PC-9 (cell line): ENCODE measurements at regions not wholly inside any gene's neighbourhood (a gene's known extent, or its start where the extent isn't known, plus 50 kb on each side); places are given as distances from the start of the nearest gene placed in this dataset.

Source experiments
- BruUV-seq: library from RNA; stranded (reverse); fragments of 400-500 nt; replicated peaks from 2 replicates; lab custom pipeline; 2021; lab: Mats Ljungman, UMichigan
- CTCF ChIA-PET: fragments of 300-600 bp; sonication (Branson Sonifier 250); formaldehyde crosslinking; loops from one replicate; lab custom pipeline; 2022; ENCODE audit warnings: antibody characterized with exemption; lab: Charles Lee
- POLR2A ChIA-PET: fragments of 300-600 bp; sonication (Branson Sonifier 250); formaldehyde crosslinking; loops from one replicate; lab custom pipeline; 2022; ENCODE audit warnings: antibody characterized with exemption; ENCODE audit not compliant: unreplicated experiment; lab: Charles Lee
- DNase-seq, 2 experiments: peaks; one replicate each; pipeline versions ENCODE4 v3.0.0 to v3.0.0-alpha.2; 2015 to 2022; ENCODE audit warnings: mixed read lengths in 1 of 2
- H2AFZ ChIP-seq: fragments of 200-600 bp; sonication (generic); 2 replicates; pipeline ENCODE4 v1.8.1; 2017; ENCODE audit warnings: antibody characterized with exemption
- H3F3A ChIP-seq: fragments of 200-600 bp; sonication (generic); 2 replicates; pipeline ENCODE4 v1.8.1; 2017; ENCODE audit warnings: antibody characterized with exemption, mild to moderate bottlenecking, low read depth; ENCODE audit not compliant: insufficient read depth
- H3K27ac ChIP-seq: fragments of 200-600 bp; sonication (generic); 2 replicates; pipeline ENCODE4 v1.6.1; 2016; ENCODE audit warnings: mixed run types
- H3K27me3 ChIP-seq: fragments of 200-600 bp; sonication (generic); 2 replicates; pipeline ENCODE4 v1.6.1; 2016; ENCODE audit warnings: low read depth, mixed run types; ENCODE audit not compliant: insufficient read depth
- H3K36me3 ChIP-seq: fragments of 200-600 bp; sonication (generic); 2 replicates; pipeline ENCODE4 v1.6.1; 2016; ENCODE audit warnings: low read depth, mixed run types
- H3K4me1 ChIP-seq: fragments of 200-600 bp; sonication (generic); replicated peaks from 2 replicates; pipeline ENCODE4 v1.6.1; 2016; ENCODE audit warnings: mixed run types; ENCODE audit not compliant: insufficient read depth
- H3K4me2 ChIP-seq: fragments of 200-600 bp; sonication (generic); 2 replicates; pipeline ENCODE4 v1.6.1; 2017; ENCODE audit warnings: mixed run types
- H3K4me3 ChIP-seq: fragments of 200-600 bp; sonication (generic); 2 replicates; pipeline ENCODE4 v1.6.1; 2016; ENCODE audit warnings: mixed run types
- H3K79me2 ChIP-seq: fragments of 200-600 bp; sonication (generic); 2 replicates; pipeline ENCODE4 v1.6.1; 2017; ENCODE audit warnings: low read depth, mixed run types
- H3K9me2 ChIP-seq: fragments of 200-600 bp; sonication (generic); 2 replicates; pipeline ENCODE4 v1.8.1; 2017; ENCODE audit warnings: mild to moderate bottlenecking; ENCODE audit not compliant: insufficient read depth
- H3K9me3 ChIP-seq: fragments of 200-600 bp; sonication (generic); 2 replicates; pipeline ENCODE4 v1.8.1; 2016; ENCODE audit warnings: low read depth; ENCODE audit not compliant: insufficient read depth
- H4K20me1 ChIP-seq: fragments of 200-600 bp; sonication (generic); 2 replicates; pipeline ENCODE4 v1.8.1; 2017; ENCODE audit not compliant: insufficient read depth
- CTCF ChIP-seq: fragments of 200-600 bp; sonication (generic); conservative IDR thresholded peaks from 2 replicates; pipeline ENCODE4 v1.6.1; 2017; ENCODE audit warnings: mixed run types, antibody characterized with exemption, mild to moderate bottlenecking, moderate library complexity
- EZH2 ChIP-seq: fragments of 200-600 bp; sonication (generic); IDR thresholded peaks from 2 replicates; pipeline ENCODE4 v1.8.0; 2017; ENCODE audit warnings: antibody characterized with exemption, low read depth
- intact Hi-C: fragments of 100-400 bp; cut with micrococcal nuclease; formaldehyde crosslinking; loops from one replicate; pipeline ENCODE4 v1.10.0; 2022; ENCODE audit not compliant: unreplicated experiment

GRCh38 chr2:118604371-118604770 lies 243.1 kb downstream of the EN1 start:
- intact Hi-C loops: no loop called here
- H4K20me1 ChIP-seq: no peaks in the 10 kb centered on the region
- no peak overlapping the region for H3K27ac ChIP-seq
- no peak overlapping the region for H3K4me3 ChIP-seq
- no peaks in the 10 kb centered on the region for H3K79me2 ChIP-seq
- no peaks in the 10 kb centered on the region for H3K9me3 ChIP-seq
- H2AFZ ChIP-seq: no peak overlapping the region
- ChIA-PET POLR2A (no interaction called here), CTCF (no interaction called here)
- no peak for TF ChIP-seq EZH2
- TF ChIP-seq CTCF: no peak
- BruUV-seq: no TSS peak
- H3K27me3 ChIP-seq: peaks cover 53% of the 10 kb centered on the region
- no peaks in the 10 kb centered on the region for H3K36me3 ChIP-seq
- H3K4me2 ChIP-seq: no peak overlapping the region
- no peaks in the 10 kb centered on the region for H3K9me2 ChIP-seq
- no peaks in the 10 kb centered on the region for H3K4me1 ChIP-seq
- no peak for DNase-seq
- H3F3A ChIP-seq: no peaks in the 10 kb centered on the region

DNA sequence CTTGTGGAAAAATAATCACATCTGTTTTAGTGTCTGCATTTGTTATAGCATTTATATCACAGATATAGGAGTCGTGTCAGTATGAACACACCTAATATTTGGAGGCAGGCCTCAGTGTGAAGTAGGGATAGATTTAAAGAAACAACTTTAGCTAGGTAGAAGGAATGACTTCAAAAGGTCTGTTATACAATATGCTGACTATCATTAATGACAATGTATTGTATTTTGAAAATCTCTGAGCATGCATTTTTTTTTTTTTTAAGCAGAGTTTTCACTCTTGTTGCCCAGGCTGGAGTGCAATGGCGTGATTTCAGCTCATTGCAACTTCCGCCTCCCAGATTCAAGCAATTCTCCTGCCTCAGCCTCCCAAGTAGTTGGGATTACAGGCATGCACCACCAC lies 248.3 kb downstream of the EN1 start:
- Histone ChIP-seq H4K20me1 (no peaks in the 10 kb centered on the region), H3K27me3 (peaks cover 48% of the 10 kb centered on the region), H3K4me3 (no peak overlapping the region), H3K9me3 (0 out of 2 replicates have a peak, but pooled peaks cover 7% of the 10 kb centered on the region), H2AFZ (no peak overlapping the region), H3K27ac (no peak overlapping the region), H3F3A (no peaks in the 10 kb centered on the region), H3K9me2 (no peaks in the 10 kb centered on the region), H3K4me2 (no peak overlapping the region), H3K4me1 (no peaks in the 10 kb centered on the region), H3K79me2 (no peaks in the 10 kb centered on the region), H3K36me3 (no peaks in the 10 kb centered on the region)
- no TSS peak for BruUV-seq
- POLR2A ChIA-PET: no interaction called here
- intact Hi-C loops: no loop called here
- DNase-seq: no peak
- TF ChIP-seq CTCF (no peak), EZH2 (no peak)
- CTCF ChIA-PET: no interaction called here

DNA sequence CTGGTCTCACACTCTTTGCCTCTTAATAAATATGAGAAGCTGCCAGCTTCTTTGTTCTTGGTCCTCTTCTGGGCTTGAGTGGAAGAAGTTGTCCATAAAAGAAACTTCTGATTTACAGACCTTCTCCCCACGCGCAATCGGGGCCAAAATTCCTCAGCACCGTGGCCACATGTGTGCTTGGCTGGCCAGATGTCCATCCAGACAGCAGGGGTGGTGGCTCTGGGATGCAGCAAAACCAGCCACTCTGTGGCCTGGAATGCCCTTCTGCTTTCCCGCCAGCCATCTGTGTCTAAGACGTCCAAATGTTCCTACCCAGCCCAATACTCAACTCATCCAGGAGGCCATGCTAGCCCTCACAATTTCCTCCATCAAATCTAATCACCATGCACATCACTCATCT lies 250.8 kb downstream of the EN1 start:
- Histone ChIP-seq H3K4me1 (no peaks in the 10 kb centered on the region), H3K27ac (no peak overlapping the region), H3F3A (no peaks in the 10 kb centered on the region), H2AFZ (no peak overlapping the region), H3K79me2 (no peaks in the 10 kb centered on the region), H3K9me3 (0 out of 2 replicates have a peak, but pooled peaks cover 7% of the 10 kb centered on the region), H3K4me3 (no peak overlapping the region), H3K27me3 (peaks cover 23% of the 10 kb centered on the region), H4K20me1 (no peaks in the 10 kb centered on the region), H3K36me3 (no peaks in the 10 kb centered on the region), H3K9me2 (no peaks in the 10 kb centered on the region; the same call in 1 of the 2 replicates), H3K4me2 (no peak overlapping the region)
- ChIA-PET CTCF (no interaction called here), POLR2A (no interaction called here)
- BruUV-seq: no TSS peak
- DNase-seq: no peak
- TF ChIP-seq CTCF (no peak), EZH2 (no peak)
- intact Hi-C loops: no loop called here
